ENCODE measurements at regions not wholly inside any gene's neighbourhood (a gene's known extent, or its start where the extent isn't known, plus 50 kb on each side); places are given as distances from the start of the nearest gene placed in this dataset.

DNA sequence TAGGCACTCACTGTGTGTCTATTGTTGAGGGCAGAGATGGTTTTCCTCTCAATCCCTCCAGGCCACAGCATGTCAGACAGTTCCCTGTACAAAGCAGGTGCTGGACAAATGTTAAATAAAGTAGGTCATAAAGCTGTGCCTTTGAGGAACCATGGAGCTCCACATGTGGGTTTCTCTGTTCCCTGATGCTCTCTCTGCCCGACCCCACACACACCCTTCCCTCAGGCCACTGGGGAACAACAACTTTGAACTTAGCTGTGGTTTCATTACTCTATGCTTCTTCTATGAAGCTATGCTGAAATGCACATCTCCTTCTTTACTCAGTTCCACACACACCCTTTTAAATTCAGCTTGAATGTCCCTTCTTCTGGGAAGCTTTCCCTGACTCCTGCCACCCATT is 415.3 kb downstream of the HRH4 start:
- no peak for FAIRE-seq
- DNase-seq (ENCODE audit: low spot score): no peak

DNA sequence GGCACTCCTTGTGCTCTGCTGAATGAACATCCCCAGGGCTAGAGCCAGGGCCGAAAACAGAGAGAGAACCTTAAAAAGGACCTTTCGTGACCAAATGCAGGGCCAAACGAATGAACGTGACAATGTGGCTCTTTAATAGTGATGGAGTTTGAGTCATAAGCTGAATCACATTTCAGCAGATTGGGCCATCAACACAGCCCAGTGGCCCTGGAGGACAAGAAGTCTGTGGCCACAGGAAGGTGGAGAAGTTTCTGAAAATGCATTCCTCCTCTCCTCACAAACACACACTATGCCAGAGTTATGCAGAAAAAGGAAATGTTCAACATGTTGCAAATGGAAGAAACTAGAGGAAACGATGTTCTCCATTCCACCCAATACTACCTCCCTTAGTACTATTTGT is 415.8 kb downstream of the HRH4 start:
- no peak for FAIRE-seq
- no peak for DNase-seq (ENCODE audit: low spot score)

DNA sequence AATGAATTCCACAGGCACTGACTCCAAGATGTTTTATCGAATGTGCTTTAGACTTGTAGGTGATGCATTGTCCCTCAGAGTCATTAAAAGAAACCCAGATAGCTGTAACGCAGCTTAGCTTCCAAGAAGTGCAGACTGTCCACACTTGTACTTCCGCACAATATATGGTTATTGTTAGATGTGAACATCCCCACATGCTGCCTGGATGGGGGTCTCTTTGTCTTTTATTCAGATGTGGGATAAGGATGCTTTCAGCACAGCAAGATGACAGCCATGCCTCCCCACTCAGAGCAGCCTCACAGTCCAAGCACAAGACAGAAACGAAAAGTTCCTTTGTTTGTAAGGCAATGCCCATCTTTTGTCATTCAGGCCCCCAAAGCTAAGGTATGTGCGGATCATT is 416.6 kb downstream of the HRH4 start:
- DNase-seq (ENCODE audit: low spot score) (no peak), FAIRE-seq (no peak)

DNA sequence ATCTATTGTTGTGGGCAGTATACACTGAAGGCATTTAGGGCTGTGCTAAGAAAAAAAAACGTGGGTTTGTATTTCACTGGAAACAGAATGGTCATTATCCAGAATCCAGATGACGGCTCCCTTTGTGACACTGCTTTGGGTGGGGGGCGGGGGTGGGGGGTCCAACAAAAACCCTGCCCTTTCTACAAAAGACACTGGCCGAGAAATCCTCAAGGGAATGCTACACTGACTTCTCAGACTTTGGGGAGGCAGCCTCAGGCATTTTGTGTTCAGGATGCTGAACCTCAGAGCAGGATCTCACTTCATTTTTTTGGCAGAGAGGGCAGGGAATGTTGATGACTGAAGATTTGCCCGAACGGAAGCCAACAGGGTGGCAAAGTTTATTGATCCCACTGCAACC is 417.1 kb downstream of the HRH4 start:
- DNase-seq (ENCODE audit: low spot score) (no peak), FAIRE-seq (no peak)

DNA sequence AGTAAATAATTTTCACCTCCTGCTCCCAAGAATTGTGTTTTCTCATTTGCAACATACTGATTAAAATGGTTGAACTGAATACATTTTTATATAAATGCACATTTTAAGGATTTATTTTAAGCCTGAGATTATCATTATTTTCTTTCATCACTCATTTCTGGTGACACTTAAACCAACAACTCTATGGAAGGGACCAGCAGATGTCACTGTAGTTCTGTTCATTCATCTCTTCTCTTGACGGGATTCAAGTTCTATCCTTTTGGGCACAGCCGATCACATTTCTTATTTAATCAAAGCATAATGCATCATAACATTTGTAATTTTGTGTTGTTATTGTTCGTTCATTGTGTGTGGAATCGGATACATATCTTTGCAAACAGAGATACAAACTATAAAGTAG is 417.9 kb downstream of the HRH4 start:
- DNase-seq (ENCODE audit: low spot score): no peak

DNA sequence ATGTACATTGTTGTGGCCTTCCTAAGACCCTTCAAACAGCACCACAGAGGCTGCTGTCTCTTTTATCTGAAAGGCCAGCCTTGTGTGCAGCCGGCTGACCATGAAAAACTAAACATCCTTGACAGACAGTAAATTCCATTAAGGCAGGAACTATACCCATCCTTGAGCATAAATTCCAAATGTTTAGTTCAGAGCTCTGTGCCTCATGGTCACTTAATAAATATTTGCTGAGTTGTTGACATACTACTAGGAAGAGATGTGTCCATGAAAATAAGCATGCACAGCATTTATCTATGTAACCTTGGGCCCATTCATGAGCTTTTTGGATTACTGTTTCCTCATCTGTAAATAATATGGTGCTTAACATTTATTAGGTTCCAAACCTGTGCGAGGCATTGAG is 424.8 kb downstream of the HRH4 start:
- FAIRE-seq: no peak
- no peak for DNase-seq (ENCODE audit: low spot score)

More for the DNA sequence above, 417.9 kb downstream of the HRH4 start:
- FAIRE-seq: no peak

DNA sequence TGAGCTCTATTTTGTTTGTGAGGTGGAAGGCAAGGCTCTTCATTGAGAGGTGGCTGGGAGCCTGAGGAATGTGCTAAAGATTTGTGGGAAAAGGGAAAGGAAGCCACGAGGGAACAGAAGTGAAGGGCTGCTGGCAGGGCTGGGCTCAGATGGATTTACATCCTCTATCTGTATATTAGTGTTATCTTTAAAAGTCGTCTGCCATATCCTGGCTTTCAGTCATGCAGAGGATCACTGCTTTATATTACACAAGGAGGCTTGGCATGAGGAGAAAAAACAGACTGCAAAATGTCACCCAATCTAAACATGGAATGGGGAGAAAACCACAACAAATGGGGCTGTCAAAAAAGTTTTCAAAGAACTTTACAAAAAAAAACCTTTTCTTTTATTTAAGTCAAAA is 434.4 kb downstream of the HRH4 start:
- no peak for DNase-seq (ENCODE audit: low spot score)
- no peak for FAIRE-seq

DNA sequence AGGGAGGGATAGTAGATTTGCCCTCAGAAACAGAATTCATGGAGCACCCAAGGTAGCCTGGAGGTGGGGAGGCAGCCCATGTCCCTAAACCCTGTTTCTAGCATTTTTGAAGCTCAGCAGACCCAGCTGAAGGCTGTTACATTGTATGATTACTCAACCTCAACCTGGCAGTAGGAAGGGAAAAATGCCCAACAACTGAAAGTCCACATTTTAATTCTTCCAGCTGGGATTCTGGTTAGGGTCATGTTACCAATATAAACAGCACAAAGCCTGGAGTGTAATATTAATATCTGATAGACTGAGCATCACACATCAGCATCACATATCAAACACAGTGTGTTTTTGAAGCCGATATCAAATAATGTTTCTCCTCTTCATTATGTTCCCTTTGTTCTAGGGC is 437.0 kb downstream of the HRH4 start:
- DNase-seq (ENCODE audit: low spot score): no peak
- FAIRE-seq: no peak

DNA sequence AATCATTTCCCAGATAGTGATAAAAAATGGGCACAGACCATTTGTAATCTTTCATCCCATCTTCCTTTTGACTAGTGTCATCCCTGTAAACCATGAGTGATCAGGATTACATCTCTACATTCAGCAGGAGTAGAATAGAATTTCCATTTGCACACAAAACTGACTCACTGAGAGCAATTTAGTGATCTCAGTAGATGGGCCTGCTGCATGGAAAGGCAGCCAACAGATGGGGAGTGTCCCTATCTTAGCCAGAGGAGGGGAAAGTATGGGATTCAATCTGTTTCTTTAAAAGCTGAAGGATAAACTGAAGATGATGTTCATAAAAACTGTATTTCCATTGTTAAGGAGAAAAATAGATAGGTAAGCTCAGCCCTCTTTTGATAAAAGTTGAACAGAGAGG is 441.7 kb downstream of the ZNF521 start:
- FAIRE-seq: no peak
- DNase-seq (ENCODE audit: low spot score): no peak

DNA sequence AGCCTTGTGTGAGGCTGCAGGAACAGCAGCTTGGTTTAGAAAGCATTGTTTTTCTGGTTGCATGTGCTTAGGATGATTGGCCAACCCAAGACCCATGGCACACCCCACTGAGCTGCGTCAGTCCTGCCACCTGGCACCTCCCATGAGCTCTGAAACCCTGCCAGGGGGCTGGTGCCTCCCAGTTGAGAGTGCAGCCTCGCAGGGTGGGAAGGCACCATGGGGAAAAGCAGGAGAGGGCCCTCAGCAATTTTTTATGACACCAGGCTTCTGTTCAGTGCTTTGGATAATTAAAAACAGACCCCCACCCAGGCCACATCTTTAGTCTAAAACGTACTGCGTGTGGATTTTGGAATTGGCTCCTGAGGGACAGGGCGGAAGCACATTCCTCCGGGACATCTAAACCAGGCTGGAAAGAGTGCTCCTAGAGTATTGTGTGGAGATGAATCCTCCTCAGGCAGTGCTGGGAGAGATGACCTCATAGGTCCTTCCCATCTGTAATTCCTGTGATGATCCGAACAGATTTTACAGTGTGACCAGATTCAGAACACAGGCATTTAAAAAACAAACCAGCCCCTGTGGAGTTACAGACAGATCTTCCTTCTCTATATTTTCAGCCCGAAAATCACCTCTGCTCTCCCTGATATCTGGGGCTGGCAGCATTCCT is 438.3 kb downstream of the ZNF521 start:
- FAIRE-seq (no peak), DNase-seq (ENCODE audit: low spot score) (no peak)

DNA sequence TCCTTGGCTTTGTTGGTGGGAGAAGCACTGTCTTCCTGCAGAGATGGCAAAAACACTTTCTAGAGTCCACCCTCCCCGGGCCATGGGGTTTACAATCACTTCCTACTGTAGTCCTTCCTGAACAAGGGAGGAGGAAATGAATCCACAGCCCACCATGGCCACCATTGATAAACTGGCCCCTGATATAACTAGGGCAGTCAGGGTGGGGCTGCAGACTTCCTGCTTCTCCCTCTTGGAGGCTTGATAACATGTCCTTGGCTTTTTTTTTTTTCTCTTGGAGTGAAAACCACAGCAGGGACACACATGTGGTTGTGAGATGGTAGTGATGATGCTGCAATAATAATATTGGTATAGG is 437.8 kb downstream of the ZNF521 start:
- FAIRE-seq: no peak

DNA sequence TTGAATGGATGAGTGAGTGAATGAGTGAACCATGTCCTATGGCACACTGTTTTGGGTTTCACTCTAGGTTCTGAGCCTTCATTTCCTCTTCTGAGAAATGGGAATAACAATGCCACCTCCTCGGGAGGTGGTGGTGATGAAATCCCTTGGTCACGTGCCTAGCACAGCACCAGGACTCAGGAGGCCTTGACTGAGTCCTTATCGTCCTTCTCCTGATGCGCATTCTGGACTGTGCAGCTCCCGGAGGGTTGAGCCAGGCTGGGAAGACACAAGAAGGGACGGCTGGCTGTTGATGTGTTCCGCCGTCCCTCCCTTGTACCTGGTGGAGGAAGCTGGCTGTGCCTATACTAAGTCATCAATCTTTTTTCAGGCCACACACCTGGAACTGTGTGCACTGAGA is 437.3 kb downstream of the ZNF521 start:
- FAIRE-seq (no peak), DNase-seq (ENCODE audit: low spot score) (no peak)

More for the DNA sequence above, 437.8 kb downstream of the ZNF521 start:
- no peak for DNase-seq (ENCODE audit: low spot score)

DNA sequence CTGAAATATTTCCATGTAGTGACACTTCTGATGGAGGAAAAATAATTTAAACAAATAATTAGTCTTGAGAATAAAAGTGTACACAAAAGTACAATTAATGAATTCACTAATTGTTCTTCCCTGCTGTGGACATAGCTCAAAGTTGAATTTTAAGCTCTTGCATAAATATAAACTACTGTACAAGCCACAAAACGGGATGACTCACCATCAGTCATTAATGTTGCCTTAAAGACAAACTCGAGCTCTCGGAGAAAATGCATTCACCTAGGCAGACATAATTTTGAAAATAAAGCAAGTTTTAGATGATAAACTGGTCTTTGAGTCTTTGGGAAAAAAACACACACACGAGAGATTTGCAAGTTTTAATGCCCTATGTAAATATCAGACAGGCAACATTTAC is 436.4 kb downstream of the ZNF521 start:
- no peak for DNase-seq (ENCODE audit: low spot score)
- no peak for FAIRE-seq

DNA sequence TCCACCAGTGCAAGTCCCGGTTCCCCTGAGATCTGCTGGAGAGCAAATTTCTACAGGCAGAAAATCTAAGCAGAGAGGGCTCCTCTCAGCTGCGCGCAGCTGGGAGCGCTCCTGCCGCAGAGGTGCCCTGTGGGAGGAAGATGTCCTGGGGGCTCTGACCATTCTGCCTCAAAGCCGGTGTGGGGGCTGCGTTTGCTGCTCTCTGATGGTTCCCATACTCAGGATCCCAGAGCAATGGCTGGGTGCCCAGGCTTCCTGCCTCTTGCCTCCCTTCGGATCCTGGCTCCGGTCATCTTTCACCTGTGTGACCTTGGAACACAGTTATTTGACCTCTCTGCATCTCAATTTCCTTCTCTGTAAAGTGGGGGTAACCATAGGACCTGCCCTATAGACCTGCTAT is 434.2 kb downstream of the ZNF521 start:
- FAIRE-seq (no peak), DNase-seq (ENCODE audit: low spot score) (no peak)

DNA sequence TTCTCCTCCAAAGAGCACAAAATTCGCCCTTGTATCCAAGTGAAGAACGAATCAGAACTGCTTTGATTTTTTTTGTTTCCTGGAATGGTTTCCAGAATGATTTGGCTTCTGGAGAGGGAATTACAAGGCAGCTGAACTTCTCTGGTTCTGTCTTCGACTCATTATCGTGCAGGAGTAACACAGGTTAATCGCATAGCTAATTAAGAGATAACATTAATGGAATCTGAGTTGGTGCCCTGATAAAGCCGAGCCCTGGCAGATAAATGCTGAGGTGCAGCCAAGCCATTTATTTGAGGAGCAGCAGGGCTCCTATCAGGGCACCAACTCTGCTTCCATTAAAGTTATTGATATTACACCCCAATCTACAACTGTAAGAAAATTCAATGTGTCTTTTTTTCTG is 433.7 kb downstream of the ZNF521 start:
- DNase-seq (ENCODE audit: low spot score) (no peak), FAIRE-seq (no peak)

DNA sequence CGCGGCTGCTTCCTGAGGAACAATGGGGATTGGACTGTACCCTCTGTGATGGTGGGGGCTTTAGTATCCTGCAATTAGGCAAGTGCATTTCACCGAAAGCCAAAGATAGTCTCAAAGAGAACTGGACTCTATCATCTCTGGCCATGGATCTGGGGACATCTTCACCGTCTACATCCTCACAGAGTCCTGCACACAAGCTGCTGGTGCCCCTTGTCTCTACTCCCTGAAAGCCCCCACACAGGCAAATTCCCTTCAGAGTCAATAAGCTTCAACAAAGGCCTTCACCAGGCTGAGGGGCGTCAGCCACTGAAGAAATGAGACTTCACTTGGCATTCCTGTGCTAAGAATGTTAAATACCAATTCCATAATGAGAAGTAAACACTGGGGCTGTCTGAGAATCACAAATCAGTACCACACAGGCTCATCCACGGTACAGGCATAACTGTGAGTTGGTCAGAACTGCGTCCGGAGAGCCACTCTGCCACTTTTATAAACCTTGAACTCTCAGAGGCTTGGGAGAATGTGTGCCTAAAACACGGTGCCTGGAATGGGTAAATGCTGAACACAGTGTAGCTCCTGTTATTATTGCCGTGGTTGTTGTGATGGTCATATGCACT is 432.7 kb downstream of the ZNF521 start:
- FAIRE-seq: no peak
- DNase-seq (ENCODE audit: low spot score): no peak

DNA sequence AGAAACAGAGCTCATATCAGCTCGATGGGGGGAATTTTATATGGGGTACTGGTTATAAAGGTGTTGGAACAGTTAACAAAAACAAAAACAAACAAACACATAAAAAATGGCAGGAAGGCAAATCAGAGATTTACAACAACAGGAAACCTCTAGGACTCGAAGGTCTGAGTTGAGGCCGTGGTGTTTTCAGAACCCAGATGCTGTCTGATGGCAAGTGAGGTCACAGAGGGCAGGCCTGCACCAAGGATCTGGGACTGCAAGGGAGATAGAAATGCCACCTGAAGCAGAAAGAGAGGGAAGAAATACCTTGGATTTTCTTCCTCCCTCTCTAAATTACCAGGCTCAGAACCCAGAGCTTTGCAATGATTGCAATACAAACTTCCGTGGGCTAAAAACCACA is 429.5 kb downstream of the ZNF521 start:
- FAIRE-seq (no peak), DNase-seq (ENCODE audit: low spot score) (no peak)

DNA sequence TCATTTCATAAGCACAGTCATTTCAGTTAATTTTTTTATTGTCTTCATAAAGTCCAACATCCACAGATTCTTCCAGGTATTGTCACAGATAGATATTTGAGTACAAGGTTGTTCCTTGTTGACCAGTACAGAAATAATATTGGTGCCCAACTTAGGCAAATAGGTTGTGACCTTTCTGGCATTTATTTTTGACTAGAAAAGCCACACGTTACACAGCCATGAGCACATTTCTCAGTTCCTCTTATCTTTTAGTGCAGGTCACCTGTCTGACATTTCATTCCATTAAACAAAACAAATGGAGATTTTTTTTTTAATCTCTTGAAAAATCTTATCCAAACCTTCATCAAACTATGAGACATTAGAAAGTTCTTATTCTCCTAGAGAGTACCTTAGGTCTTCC is 428.8 kb downstream of the ZNF521 start:
- no peak for FAIRE-seq
- no peak for DNase-seq (ENCODE audit: low spot score)

DNA sequence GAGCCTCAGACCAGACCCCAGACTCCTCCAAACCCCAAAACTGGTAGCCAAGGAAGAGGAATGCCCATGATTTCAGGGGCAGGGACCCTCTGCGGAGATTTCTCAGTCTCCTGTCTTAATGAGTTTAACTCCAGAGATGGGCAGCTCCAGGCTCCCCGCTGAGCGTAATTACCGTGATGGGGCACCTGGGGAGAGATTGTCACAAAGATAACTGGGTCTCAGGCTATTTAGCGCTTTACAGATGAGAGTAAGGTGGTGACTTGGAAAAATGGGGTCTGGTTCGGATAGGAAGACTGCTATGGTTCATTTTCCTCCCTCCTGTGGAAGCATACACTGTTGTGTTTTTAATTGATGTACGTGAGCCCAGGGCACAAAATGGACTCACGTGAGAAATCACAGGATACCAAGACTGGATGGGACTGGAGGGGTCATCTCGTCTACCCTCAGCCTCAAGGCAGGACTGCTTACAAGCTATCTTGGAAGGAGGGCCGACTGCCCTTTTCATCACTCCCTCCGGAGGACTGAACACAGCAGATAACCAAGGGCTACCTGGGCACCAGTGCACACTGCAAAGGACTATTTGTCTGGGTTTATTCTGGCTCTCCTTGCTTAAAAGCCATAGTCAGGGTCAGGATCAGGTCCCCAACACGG is 427.8 kb downstream of the ZNF521 start:
- DNase-seq (ENCODE audit: low spot score) (no peak), FAIRE-seq (no peak)

DNA sequence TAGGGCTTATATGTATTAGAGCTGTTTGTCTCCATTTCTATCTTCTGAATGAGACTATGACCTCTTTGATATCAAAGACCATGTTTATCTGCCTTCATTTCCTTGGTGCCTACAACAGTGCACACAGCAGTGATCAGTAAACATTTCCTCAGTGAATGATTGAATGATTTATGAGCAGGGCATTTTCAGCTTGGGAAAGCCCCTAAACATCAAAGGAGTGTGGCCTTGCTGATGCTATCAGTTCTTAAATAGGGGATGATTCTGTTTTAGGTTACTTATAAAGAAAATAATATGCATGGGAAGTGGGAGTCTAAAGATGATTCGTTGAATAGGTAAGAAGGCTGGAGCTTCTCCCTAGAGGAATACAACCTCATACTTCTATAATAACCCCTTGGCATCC is 425.3 kb downstream of the ZNF521 start:
- FAIRE-seq (no peak), DNase-seq (ENCODE audit: low spot score) (no peak)

DNA sequence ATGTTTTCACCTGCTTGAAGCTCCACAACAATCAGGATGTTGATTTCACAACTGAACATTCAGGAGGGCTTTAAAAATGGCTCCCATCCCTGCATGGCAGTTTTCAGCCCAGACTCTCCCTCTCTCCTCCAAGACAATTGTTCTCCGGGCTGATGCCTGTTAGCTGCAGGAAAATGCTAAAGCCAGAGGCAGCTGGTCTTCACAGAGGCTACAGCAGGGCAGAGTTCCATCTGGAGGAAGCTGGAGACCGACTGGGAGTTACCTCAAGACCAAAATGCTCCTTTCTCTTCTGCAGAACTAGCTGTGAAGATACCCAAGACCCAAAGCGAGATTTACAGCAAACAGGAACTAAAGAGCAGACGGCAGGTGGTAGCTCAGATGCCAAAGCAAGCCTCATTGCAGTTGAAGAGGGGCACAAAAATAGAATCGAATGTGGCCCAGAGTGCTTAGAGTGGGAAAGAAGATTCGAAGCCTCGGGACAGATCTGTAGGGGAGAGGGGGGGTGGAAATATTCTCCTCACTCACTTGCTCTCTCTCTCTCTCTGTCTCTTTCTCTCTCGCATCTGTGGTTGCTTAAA is 423.6 kb downstream of the ZNF521 start:
- FAIRE-seq (no peak), DNase-seq (ENCODE audit: low spot score) (no peak)

DNA sequence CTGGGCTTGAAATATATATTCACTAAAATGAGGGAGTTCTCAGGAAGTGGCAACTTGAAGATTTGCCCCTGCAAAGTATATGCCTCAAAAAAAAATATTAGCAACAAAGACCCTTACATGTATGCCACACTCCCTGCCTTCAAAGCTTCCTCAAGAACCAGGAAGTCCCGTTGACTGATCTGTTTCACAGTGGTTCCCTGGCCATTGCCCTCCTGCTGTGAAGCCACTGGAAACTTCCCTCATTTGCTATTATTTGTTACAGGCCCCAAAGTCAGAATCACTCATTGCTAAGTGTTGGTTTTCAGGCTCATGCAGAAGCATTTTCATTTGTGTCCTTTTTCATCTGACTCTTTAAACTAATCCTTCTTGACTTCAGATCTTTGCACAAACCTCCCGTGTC is 421.5 kb downstream of the ZNF521 start:
- DNase-seq (ENCODE audit: low spot score) (no peak), FAIRE-seq (no peak)

DNA sequence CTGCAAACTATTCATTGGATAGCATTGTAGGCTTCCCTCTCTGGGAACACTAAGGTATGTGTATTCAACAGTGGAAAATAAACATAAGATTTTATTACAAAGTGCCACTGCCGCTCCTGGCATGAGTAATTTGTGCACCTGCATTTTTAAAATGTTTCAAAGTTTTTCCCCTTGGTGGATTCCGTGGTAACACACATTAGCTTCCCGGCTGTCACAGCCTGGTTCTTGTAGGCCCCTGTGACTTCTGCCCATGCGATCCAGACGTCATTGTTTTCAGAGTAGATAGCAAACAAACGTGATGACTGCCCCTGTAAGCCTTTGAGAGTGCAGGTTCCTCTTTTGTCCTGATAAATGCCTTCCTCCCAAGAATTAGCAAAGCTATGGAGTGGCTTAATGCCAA is 421.0 kb downstream of the ZNF521 start:
- FAIRE-seq: no peak
- no peak for DNase-seq (ENCODE audit: low spot score)
